K562 (cell line): ENCODE measurements at regions not wholly inside any gene's neighbourhood (a gene's known extent, or its start where the extent isn't known, plus 50 kb on each side); places are given as distances from the start of the nearest gene placed in this dataset.

ENCODE experiments used
- ATAC-seq: fragments of 200-7000 bp; cut with Tn5 transposase; 3 replicates; pipeline ENCODE4 v1.9.1; 2020; ENCODE audit warnings: moderate library complexity
- BruUV-seq: library from RNA; stranded (reverse); fragments of 400-500 nt; replicated peaks from 2 replicates; lab custom pipeline; 2021; lab: Mats Ljungman, UMichigan
- CTCF ChIA-PET: fragments of 300-600 bp; formaldehyde crosslinking; extraction: SDS; loops from one replicate; lab custom pipeline; 2021; ENCODE audit warnings: low intra/inter-chr PET ratio; lab: Yijun Ruan, JAX
- POLR2A ChIA-PET: fragments of 300-600, 350-650 bp; sonication (Branson Sonifier 250); formaldehyde crosslinking; extraction: SDS; loops from one replicate; lab custom pipeline; 2021; ENCODE audit warnings: antibody characterized with exemption, inconsistent platforms; lab: Yijun Ruan, JAX
- DNase-seq, 4 experiments: peaks; one replicate each; pipeline versions ENCODE4 v3.0.0 to v3.0.0-alpha.2; 2011 to 2018; ENCODE audit warnings: low spot score in 3 of 4, mixed read lengths in 3 of 4; ENCODE audit errors: extremely low read depth in 1 of 4
- FAIRE-seq: peaks from 2 replicates; lab custom pipeline; 2011; peaks lifted over from hg19 to GRCh38; lab: Jason Lieb, UNC
- H2AFZ ChIP-seq: 2 replicates; pipeline ENCODE4 v1.6.0; 2011; ENCODE audit warnings: low read depth, low read length, control low read depth, inconsistent platforms
- H3K27ac ChIP-seq: fragments of 200-600 bp; 3 replicates; pipeline ENCODE4 v1.8.0; 2011; ENCODE audit warnings: low read depth, mild to moderate bottlenecking, control low read depth, inconsistent platforms, low read length, moderate library complexity, mixed read lengths; ENCODE audit errors: extremely low read depth
- H3K27me3 ChIP-seq, 2 experiments: fragments of 300-600 bp in 1 of 2; 2 replicates in 1 of 2; 3 replicates in 1 of 2; pipeline versions ENCODE4 v1.6.0 to v1.8.0; 2011; ENCODE audit warnings: inconsistent platforms in 2 of 2, low read length in 2 of 2, mild to moderate bottlenecking in 1 of 2, mixed read lengths in 1 of 2, moderate library complexity in 1 of 2; ENCODE audit not compliant: control insufficient read depth in 2 of 2, insufficient read depth in 2 of 2
- H3K36me3 ChIP-seq: fragments of 300-600 bp; 3 replicates; pipeline ENCODE4 v1.8.0; 2011; ENCODE audit warnings: mild to moderate bottlenecking, low read length, inconsistent platforms; ENCODE audit not compliant: control insufficient read depth, insufficient read depth
- H3K4me1 ChIP-seq, 2 experiments: fragments of 200-600 bp in 1 of 2; replicated peaks in 1 of 2; 2 replicates in 1 of 2; 3 replicates in 1 of 2; pipeline versions ENCODE4 v1.5.1 to v1.8.0; 2011; ENCODE audit warnings: inconsistent platforms in 2 of 2, low read length in 2 of 2, mild to moderate bottlenecking in 1 of 2, mixed read lengths in 1 of 2, moderate library complexity in 1 of 2; ENCODE audit not compliant: control insufficient read depth in 2 of 2, insufficient read depth in 2 of 2
- H3K4me2 ChIP-seq: 2 replicates; pipeline ENCODE4 v1.6.1; 2011; ENCODE audit warnings: low read length, control low read depth, inconsistent platforms, mixed read lengths; ENCODE audit not compliant: insufficient read depth
- H3K4me3 ChIP-seq: fragments of 200-600 bp; sonication (generic), shearing (Covaris generic); 2 replicates; pipeline ENCODE4 v1.5.1; 2016; ENCODE audit warnings: control low read depth, inconsistent platforms
- H3K79me2 ChIP-seq: fragments of 200-600 bp; 3 replicates; pipeline ENCODE4 v1.8.0; 2011; ENCODE audit warnings: low read length, inconsistent platforms; ENCODE audit not compliant: control insufficient read depth, insufficient read depth
- H3K9ac ChIP-seq, 2 experiments: 2 replicates each; pipeline versions ENCODE4 v1.6.0 to v1.6.1; 2011; ENCODE audit warnings: low read depth in 2 of 2, low read length in 2 of 2, control low read depth in 1 of 2, inconsistent platforms in 1 of 2, mild to moderate bottlenecking in 1 of 2, mixed read lengths in 1 of 2; ENCODE audit not compliant: insufficient read depth in 1 of 2
- H3K9me1 ChIP-seq: one replicate; pipeline ENCODE4 v1.6.0; 2011; ENCODE audit warnings: inconsistent platforms, mild to moderate bottlenecking, low read length, moderate library complexity; ENCODE audit not compliant: control insufficient read depth, insufficient read depth
- H3K9me3 ChIP-seq: replicated peaks from 2 replicates; pipeline ENCODE4 v1.5.1; 2011; ENCODE audit warnings: low read depth, low read length, inconsistent platforms; ENCODE audit not compliant: control insufficient read depth, insufficient read depth
- H4K20me1 ChIP-seq: replicated peaks from 2 replicates; pipeline ENCODE4 v1.6.1; 2011; ENCODE audit warnings: low read length, inconsistent platforms, mixed read lengths; ENCODE audit not compliant: control insufficient read depth, insufficient read depth
- CEBPG ChIP-seq, 3 experiments: fragments of 200-800 bp in 1 of 3; sonication (Bioruptor generic) in 1 of 3; sonication (generic) in 1 of 3; formaldehyde crosslinking in 1 of 3; IDR thresholded peaks in 2 of 3; conservative IDR thresholded peaks in 1 of 3; 2 replicates each; pipeline versions ENCODE4 v1.6.1 to v1.8.0; 2016 to 2022; ENCODE audit warnings: missing compliant biosample characterization in 2 of 3, missing genetic modification characterization in 2 of 3, mild to moderate bottlenecking in 1 of 3, missing genetic modification reagents in 1 of 3
- FOS ChIP-seq: IDR thresholded peaks from 3 replicates; pipeline ENCODE4 v1.6.1; 2011; ENCODE audit not compliant: insufficient read length; ENCODE audit errors: extremely low read depth
- HDAC1 ChIP-seq, 2 experiments: fragments of 450-650 bp; IDR thresholded peaks; 2 replicates each; pipeline ENCODE4 v1.6.1; 2016 to 2017; ENCODE audit warnings: inconsistent platforms in 1 of 2, mild to moderate bottlenecking in 1 of 2, moderate library complexity in 1 of 2
- HEY1 ChIP-seq: fragments of 250-450 bp; sonication (Bioruptor Pico); IDR thresholded peaks from 2 replicates; pipeline ENCODE4 v1.5.0; 2020; ENCODE audit warnings: mild to moderate bottlenecking, moderate library complexity, borderline replicate concordance
- KAT2B ChIP-seq: IDR thresholded peaks from one replicate; pipeline ENCODE4 v1.6.1; 2012; ENCODE audit warnings: low read depth, mild to moderate bottlenecking, control low read depth, inconsistent platforms, low read length, moderate library complexity
- TCF7 ChIP-seq: sonication (generic); IDR thresholded peaks from 2 replicates; pipeline ENCODE4 v1.6.1; 2016; ENCODE audit warnings: antibody characterized with exemption, borderline replicate concordance
- THRAP3 ChIP-seq: fragments of 450-650 bp; IDR thresholded peaks from 2 replicates; pipeline ENCODE4 v1.6.1; 2016; ENCODE audit warnings: mild to moderate bottlenecking, inconsistent platforms, borderline replicate concordance
- ZNF717 ChIP-seq: fragments of 250-450 bp; sonication (Bioruptor Pico); IDR thresholded peaks from 2 replicates; pipeline ENCODE4 v1.5.0; 2021
- WGBS: fragments of 100-300 bp; shearing (Covaris generic); methylation state at CpG from one replicate; pipeline ENCODE4 v1.1.6; 2016; ENCODE audit warnings: low coverage, mixed read lengths; ENCODE audit not compliant: insufficient coverage; ENCODE audit errors: missing lambda C conversion rate; 5-methylcytosine and 5-hydroxymethylcytosine counted together
- in situ Hi-C: fragments of 300-500 bp; cut with MboI; formaldehyde crosslinking; loops from 4 replicates; pipeline ENCODE4 v1.15.0; 2018; ENCODE audit warnings: inconsistent platforms, mixed read lengths
- intact Hi-C: fragments of 100-400 bp; cut with micrococcal nuclease; formaldehyde crosslinking; loops from 2 replicates; pipeline ENCODE4 v1.14.2; 2022
- TF ChIP-seq, protein P1 (sequence below): fragments of 450-650 bp; IDR thresholded peaks from 2 replicates; pipeline ENCODE4 v1.6.1; 2017; ENCODE audit warnings: mild to moderate bottlenecking, moderate library complexity

- Histone ChIP-seq H3K9me3 (no peaks in the 10 kb centered on the region; the same call in 1 of the 2 replicates), H3K36me3 (no peaks in the 10 kb centered on the region), H3K4me2 (no peak overlapping the region), H3K79me2 (no peaks in the 10 kb centered on the region), H3K27me3 (no peaks in the 10 kb centered on the region), H3K9me1 (no peaks in the 10 kb centered on the region), H2AFZ (no peak overlapping the region), H3K27ac (no peak overlapping the region), H3K9ac (no peak overlapping the region), H4K20me1 (no peaks in the 10 kb centered on the region), H3K4me1 (no peaks in the 10 kb centered on the region), H3K4me3 (no peak overlapping the region)
- ATAC-seq (no peak), FAIRE-seq (no peak), DNase-seq (no peak)
- ChIA-PET CTCF (no interaction called here), POLR2A (no interaction called here)
- TF ChIP-seq THRAP3 (no peak), HEY1 (no peak), HDAC1 (IDR thresholded peaks at IDR 0.05) (no peak), FOS (no peak), KAT2B (no peak), TCF7 (no peak), ZNF717 (CRISPR knock-in tag) (no peak), CEBPG (CRISPR knock-in tag; IDR thresholded peaks at IDR 0.05) (no peak), CEBPG (tag; conservative IDR thresholded peaks at IDR 0.05 in 1 of 2, IDR thresholded peaks at IDR 0.05 in 1 of 2) (no peak)
- TF ChIP-seq, protein P1, sequence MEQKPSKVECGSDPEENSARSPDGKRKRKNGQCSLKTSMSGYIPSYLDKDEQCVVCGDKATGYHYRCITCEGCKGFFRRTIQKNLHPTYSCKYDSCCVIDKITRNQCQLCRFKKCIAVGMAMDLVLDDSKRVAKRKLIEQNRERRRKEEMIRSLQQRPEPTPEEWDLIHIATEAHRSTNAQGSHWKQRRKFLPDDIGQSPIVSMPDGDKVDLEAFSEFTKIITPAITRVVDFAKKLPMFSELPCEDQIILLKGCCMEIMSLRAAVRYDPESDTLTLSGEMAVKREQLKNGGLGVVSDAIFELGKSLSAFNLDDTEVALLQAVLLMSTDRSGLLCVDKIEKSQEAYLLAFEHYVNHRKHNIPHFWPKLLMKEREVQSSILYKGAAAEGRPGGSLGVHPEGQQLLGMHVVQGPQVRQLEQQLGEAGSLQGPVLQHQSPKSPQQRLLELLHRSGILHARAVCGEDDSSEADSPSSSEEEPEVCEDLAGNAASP, result no peak
- BruUV-seq, result no TSS peak
- WGBS, result 3% methylated on average over 2 of the region's 2 CpGs
- in situ Hi-C loops (no loop called here), intact Hi-C loops (no loop called here)
Observed at GRCh38 chr6:92497281-92497680, 922.1 kb downstream of the EPHA7 start.
